Kidney (tissue), 13 donors: ENCODE measurements at regions not wholly inside any gene's neighbourhood (a gene's known extent, or its start where the extent isn't known, plus 50 kb on each side); places are given as distances from the start of the nearest gene placed in this dataset.

Experiments used
- DNase-seq, 5 donors: peaks; one replicate each; pipeline ENCODE4 v3.0.0-alpha.2; 2013 to 2020
- FAIRE-seq: peaks from 2 replicates; lab custom pipeline; 2012; peaks lifted over from hg19 to GRCh38; lab: Jason Lieb, UNC
- H3K27ac ChIP-seq, 2 donors: one replicate each; pipeline ENCODE4 v1.7.0; 2013; ENCODE audit warnings: low read depth in 2 of 2, low read length in 2 of 2, inconsistent platforms in 1 of 2
- H3K27me3 ChIP-seq: one replicate; pipeline ENCODE4 v1.7.1; 2013; ENCODE audit warnings: low read length, inconsistent platforms; ENCODE audit not compliant: control insufficient read depth, insufficient read depth
- H3K36me3 ChIP-seq, 3 donors: one replicate each; pipeline versions ENCODE4 v1.7.0 to v1.7.1; 2013; ENCODE audit warnings: low read length in 3 of 3, control low read depth in 1 of 3, inconsistent platforms in 1 of 3; ENCODE audit not compliant: insufficient read depth in 3 of 3, control insufficient read depth in 2 of 3
- H3K4me1 ChIP-seq, 3 donors: one replicate each; pipeline versions ENCODE4 v1.7.0 to v1.7.1; 2013; ENCODE audit warnings: low read length in 3 of 3, inconsistent platforms in 1 of 3, low read depth in 1 of 3; ENCODE audit not compliant: control insufficient read depth in 2 of 3, insufficient read depth in 2 of 3
- H3K4me3 ChIP-seq, 3 donors: one replicate each; pipeline versions ENCODE4 v1.7.0 to v1.8.1; 2013; ENCODE audit warnings: low read length in 3 of 3, control low read depth in 1 of 3, inconsistent platforms in 1 of 3
- H3K9ac ChIP-seq, 3 donors: one replicate each; pipeline versions ENCODE4 v1.7.0 to v1.7.1; 2013; ENCODE audit warnings: low read length in 3 of 3, control low read depth in 1 of 3, inconsistent platforms in 1 of 3
- H3K9me3 ChIP-seq, 3 donors: one replicate each; pipeline versions ENCODE4 v1.7.0 to v1.7.1; 2013; ENCODE audit warnings: low read length in 3 of 3, control low read depth in 1 of 3, inconsistent platforms in 1 of 3; ENCODE audit not compliant: control insufficient read depth in 2 of 3, insufficient read depth in 1 of 3
- CTCF ChIP-seq: IDR thresholded peaks from 3 replicates; pipeline ENCODE4 v1.5.1; 2012; ENCODE audit warnings: mild to moderate bottlenecking, moderate library complexity, borderline replicate concordance; ENCODE audit not compliant: insufficient read depth; ENCODE audit errors: extremely low read depth
- intact Hi-C: fragments of 100-400 bp; cut with DNase I; formaldehyde crosslinking; loops from one replicate; pipeline ENCODE4 v1.11.1; 2022
- donor health status: control.
- donor health status: control.
- donor health status: control.
- donor health status: control.
- donor health status: control.
- donor health status: DM: yes; HTN: yes; CAD: no.
- donor health status: Normal renal cell carcinoma (clear cell type).

- H3K27me3 ChIP-seq, result no peaks in the 10 kb centered on the region
- TF ChIP-seq CTCF, result no peak
- no peak overlapping the region for H3K9ac ChIP-seq
- no peak for DNase-seq
- FAIRE-seq, result no peak
- no peaks in the 10 kb centered on the region for H3K4me1 ChIP-seq
- no peak overlapping the region for H3K4me3 ChIP-seq
- intact Hi-C loops, result no loop called here
- H3K9me3 ChIP-seq, result no peaks in the 10 kb centered on the region
- no peak overlapping the region for H3K27ac ChIP-seq
- no peaks in the 10 kb centered on the region for H3K36me3 ChIP-seq
Measured at GRCh38 chr15:25557926-25558325, 119.1 kb upstream of the UBE3A start.

- DNase-seq (no peak), FAIRE-seq (no peak)
- no peak for TF ChIP-seq CTCF
- Histone ChIP-seq H3K9ac (no peak overlapping the region), H3K4me3 (no peak overlapping the region), H3K4me1 (no peaks in the 10 kb centered on the region), H3K36me3 (no peaks in the 10 kb centered on the region), H3K27ac (no peak overlapping the region), H3K9me3 (no peaks in the 10 kb centered on the region), H3K27me3 (no peaks in the 10 kb centered on the region)
- intact Hi-C loops, result no loop called here
Measured at GRCh38 chr15:25556136-25556535, 117.3 kb upstream of the UBE3A start.

- H3K4me3 ChIP-seq, result no peak overlapping the region
- TF ChIP-seq CTCF, result no peak
- no peak overlapping the region for H3K9ac ChIP-seq
- H3K27ac ChIP-seq, result no peak overlapping the region
- no peaks in the 10 kb centered on the region for H3K9me3 ChIP-seq
- intact Hi-C loops, result no loop called here
- H3K36me3 ChIP-seq, result no peaks in the 10 kb centered on the region
- DNase-seq (no peak), FAIRE-seq (no peak)
- no peaks in the 10 kb centered on the region for H3K27me3 ChIP-seq
- H3K4me1 ChIP-seq, result no peaks in the 10 kb centered on the region
Measured at GRCh38 chr15:25554640-25555039, 115.8 kb upstream of the UBE3A start.

GRCh38 chr15:25548600-25548999 is 109.8 kb upstream of the UBE3A start:
- no peaks in the 10 kb centered on the region for H3K36me3 ChIP-seq
- no peaks in the 10 kb centered on the region for H3K27me3 ChIP-seq
- H3K9ac ChIP-seq, result no peak overlapping the region
- intact Hi-C loops, result no loop called here
- no peaks in the 10 kb centered on the region for H3K4me1 ChIP-seq
- no peak for FAIRE-seq
- no peak overlapping the region for H3K4me3 ChIP-seq
- no peak overlapping the region for H3K27ac ChIP-seq
- TF ChIP-seq CTCF, result no peak
- DNase-seq, result no peak
- no peaks in the 10 kb centered on the region for H3K9me3 ChIP-seq
